ENCODE measurements at regions not wholly inside any gene's neighbourhood (a gene's known extent, or its start where the extent isn't known, plus 50 kb on each side); places are given as distances from the start of the nearest gene placed in this dataset.

GRCh38 chr18:30088238-30089015 is 954.1 kb downstream of the DSC3 start:
- H3K9me3 Mint-ChIP-seq = no peaks in the 10 kb centered on the region
- Histone ChIP-seq H3K9me3 (ENCODE audit: control insufficient read depth, low read depth, low read length) (no peaks in the 10 kb centered on the region), H3K23me2 (ENCODE audit: insufficient read length, low read depth, low read length, poor library complexity, severe bottlenecking) (no peaks in the 10 kb centered on the region), H4K91ac (ENCODE audit: insufficient read length, low read depth, low read length) (no peak overlapping the region), H2BK5ac (ENCODE audit: insufficient read length, low read length) (no peak overlapping the region), H3K14ac (ENCODE audit: insufficient read depth, low read length) (no peak overlapping the region), H3K27me3 (ENCODE audit: insufficient read depth, low read length) (no peaks in the 10 kb centered on the region), H2BK15ac (ENCODE audit: low read depth, low read length) (no peak overlapping the region), H3K79me2 (ENCODE audit: insufficient read depth, low read length) (no peaks in the 10 kb centered on the region), H2AK5ac (ENCODE audit: insufficient read length, low read length) (no peak overlapping the region), H3K79me1 (ENCODE audit: insufficient read depth, low read depth, low read length, poor library complexity, severe bottlenecking) (no peaks in the 10 kb centered on the region), H2AFZ (ENCODE audit: low read length) (no peak overlapping the region), H3K56ac (ENCODE audit: insufficient read length, low read depth, low read length) (no peak overlapping the region), H3K4me2 (ENCODE audit: insufficient read depth, insufficient read length, low read length) (no peak overlapping the region), H3T11ph (ENCODE audit: low read length) (no peak overlapping the region), H2BK120ac (ENCODE audit: low read depth, low read length, poor library complexity, severe bottlenecking) (no peak overlapping the region), H3K4me1 (ENCODE audit: insufficient read depth, low read length) (no peaks in the 10 kb centered on the region), H3K27ac (ENCODE audit: insufficient read length, low read depth, low read length) (no peak overlapping the region), H3K23ac (ENCODE audit: insufficient read length, low read depth, low read length) (no peak overlapping the region), H3K9ac (ENCODE audit: extremely low read depth, insufficient read length, low read length) (no peak overlapping the region), H2BK20ac (ENCODE audit: low read depth, low read length, poor library complexity, severe bottlenecking) (no peak overlapping the region), H2BK12ac (ENCODE audit: insufficient read length, low read depth, low read length) (no peak overlapping the region), H4K5ac (ENCODE audit: insufficient read length, low read depth, low read length) (no peak overlapping the region), H3K4ac (ENCODE audit: low read depth, low read length) (no peak overlapping the region), H4K8ac (replicated peaks; ENCODE audit: insufficient read length, low read depth, low read length) (no peak overlapping the region), H4K20me1 (ENCODE audit: control insufficient read depth, insufficient read depth, insufficient read length) (no peaks in the 10 kb centered on the region), H3K18ac (ENCODE audit: insufficient read length, low read depth, low read length) (no peak overlapping the region)
- no peak for DNase-seq
- H3K27me3 Mint-ChIP-seq (ENCODE audit: low read depth) = no peaks in the 10 kb centered on the region
- H3K4me1 Mint-ChIP-seq = no peaks in the 10 kb centered on the region
- no peaks in the 10 kb centered on the region for H3K36me3 Mint-ChIP-seq (ENCODE audit: insufficient read depth in 1 of 3, low read depth in 3 of 3)
- H3K27ac Mint-ChIP-seq = no peak overlapping the region
- H3K4me3 Mint-ChIP-seq = no peak overlapping the region
- TF ChIP-seq CTCF (conservative IDR thresholded peaks at IDR 0.05) = no peak
